ENCODE measurements at regions not wholly inside any gene's neighbourhood (a gene's known extent, or its start where the extent isn't known, plus 50 kb on each side); places are given as distances from the start of the nearest gene placed in this dataset.
"Not testable (repeated sequence)": the region's sequence is repeated elsewhere in the genome, so short reads cannot be mapped to it uniquely, and the experiment has no call there.

- intact Hi-C loops (cut with DNase I), result no loop called here
- TF ChIP-seq POLR2A (IDR thresholded peaks at IDR 0.05) (no peak), CTCF (IDR thresholded peaks at IDR 0.05) (no peak)
- no peaks in the 10 kb centered on the region for H3K4me1 ChIP-seq
- H3K36me3 ChIP-seq, result no peaks in the 10 kb centered on the region
- no peak for ATAC-seq
- no peak for DNase-seq
- WGBS (ENCODE audit: insufficient coverage, low coverage, low lambda C conversion rate, missing lambda C conversion rate), result 23% methylated on average over 2 of the region's 2 CpGs
- H3K27ac ChIP-seq, result no peak overlapping the region
- H3K4me3 ChIP-seq, result no peak overlapping the region
- H3K27me3 ChIP-seq, result no peaks in the 10 kb centered on the region
- no peaks in the 10 kb centered on the region for H3K9me3 ChIP-seq
These were observed 1700.3 kb downstream of the OTOL1 start for GRCh38 chr3:163196815-163197374.

DNA sequence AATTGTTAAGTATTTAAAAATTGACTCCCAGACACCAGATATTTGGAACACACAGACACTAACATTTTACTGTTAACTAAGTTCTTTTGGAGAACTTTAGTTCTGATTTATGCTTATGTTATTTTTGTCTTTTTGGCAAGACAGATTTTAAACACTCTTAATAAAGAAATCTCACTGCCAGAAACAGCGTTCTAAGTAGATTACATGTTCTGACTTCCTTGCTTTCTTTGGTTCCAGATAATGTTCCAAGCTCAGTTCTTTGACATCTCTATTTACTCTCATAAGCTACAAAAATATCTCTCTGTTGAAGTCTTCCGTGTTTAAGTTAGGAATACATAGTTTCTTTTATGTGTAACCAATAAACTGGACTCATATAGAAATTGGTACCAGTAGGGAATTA lies 1699.6 kb downstream of the OTOL1 start:
- H3K4me3 ChIP-seq, result no peak overlapping the region
- no peaks in the 10 kb centered on the region for H3K36me3 ChIP-seq
- TF ChIP-seq CTCF (IDR thresholded peaks at IDR 0.05) (no peak), POLR2A (IDR thresholded peaks at IDR 0.05) (no peak)
- H3K9me3 ChIP-seq, result no peaks in the 10 kb centered on the region
- H3K27ac ChIP-seq, result no peak overlapping the region
- no peaks in the 10 kb centered on the region for H3K4me1 ChIP-seq
- H3K27me3 ChIP-seq, result no peaks in the 10 kb centered on the region
- ATAC-seq (no peak), DNase-seq (no peak)
- intact Hi-C loops (cut with DNase I), result no loop called here
- WGBS (ENCODE audit: insufficient coverage, low coverage, low lambda C conversion rate, missing lambda C conversion rate), result 25% methylated on average over 2 of the region's 2 CpGs

DNA sequence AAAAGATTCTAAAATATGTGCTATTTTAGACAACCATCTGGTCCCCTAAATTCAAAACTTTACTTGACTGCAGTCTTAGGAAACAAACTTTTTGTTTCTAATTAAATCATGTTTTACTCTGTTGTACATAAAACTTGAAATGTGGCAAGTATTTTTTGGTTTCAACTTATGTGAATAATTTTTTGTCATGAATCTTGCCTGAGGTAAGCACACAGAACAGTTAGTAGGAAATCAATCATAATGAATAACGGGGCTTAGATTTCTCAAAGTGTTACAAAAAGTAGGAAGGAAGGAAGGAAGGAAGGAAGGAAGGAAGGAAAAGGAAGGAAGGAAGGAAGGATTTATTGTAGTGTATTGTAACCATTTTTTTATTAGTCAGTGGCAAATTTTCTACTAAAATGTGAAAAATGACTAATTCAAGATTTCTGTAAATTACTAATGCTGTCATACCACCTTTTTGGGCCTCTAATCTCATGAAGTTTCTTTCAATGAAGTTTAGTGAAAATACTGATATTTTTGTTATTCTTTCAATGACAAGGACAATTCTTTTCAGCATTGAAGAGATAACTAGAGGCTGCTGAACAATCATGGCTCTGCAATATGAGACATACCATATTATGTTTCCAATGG lies 1689.2 kb downstream of the OTOL1 start:
- Histone ChIP-seq H3K36me3 (no peaks in the 10 kb centered on the region), H3K4me3 (no peak overlapping the region), H3K27me3 (no peaks in the 10 kb centered on the region), H3K4me1 (no peaks in the 10 kb centered on the region), H3K9me3 (no peaks in the 10 kb centered on the region), H3K27ac (no peak overlapping the region)
- 18% methylated on average over 1 of the region's 1 CpG for WGBS (ENCODE audit: insufficient coverage, low coverage, low lambda C conversion rate, missing lambda C conversion rate)
- intact Hi-C loops (cut with DNase I), result no loop called here
- no peak for ATAC-seq
- TF ChIP-seq POLR2A (IDR thresholded peaks at IDR 0.05), result no peak
- no peak for TF ChIP-seq CTCF (IDR thresholded peaks at IDR 0.05)
- no peak for DNase-seq

GRCh38 chr3:163175970-163176369 lies 1679.4 kb downstream of the OTOL1 start:
- H3K4me3 ChIP-seq, result no peak overlapping the region
- no peak for ATAC-seq
- intact Hi-C loops (cut with DNase I), result no loop called here
- H3K27me3 ChIP-seq, result no peaks in the 10 kb centered on the region
- WGBS (ENCODE audit: insufficient coverage, low coverage, low lambda C conversion rate, missing lambda C conversion rate), result 28% methylated on average over 2 of the region's 2 CpGs
- no peak overlapping the region for H3K27ac ChIP-seq
- no peak for DNase-seq
- no peaks in the 10 kb centered on the region for H3K4me1 ChIP-seq
- H3K9me3 ChIP-seq, result no peaks in the 10 kb centered on the region
- no peaks in the 10 kb centered on the region for H3K36me3 ChIP-seq
- TF ChIP-seq CTCF (IDR thresholded peaks at IDR 0.05) (no peak), POLR2A (IDR thresholded peaks at IDR 0.05) (no peak)

GRCh38 chr3:163172513-163172912 lies 1675.9 kb downstream of the OTOL1 start:
- H3K36me3 ChIP-seq; ATAC-seq; intact Hi-C loops (cut with DNase I); H3K4me3 ChIP-seq; H3K4me1 ChIP-seq; DNase-seq; H3K9me3 ChIP-seq; H3K27me3 ChIP-seq; H3K27ac ChIP-seq: not testable (repeated sequence)
- 24% methylated on average over 3 of the region's 3 CpGs for WGBS (ENCODE audit: insufficient coverage, low coverage, low lambda C conversion rate, missing lambda C conversion rate)
